Ovary (tissue), 7 donors: ENCODE measurements at regions not wholly inside any gene's neighbourhood (a gene's known extent, or its start where the extent isn't known, plus 50 kb on each side); places are given as distances from the start of the nearest gene placed in this dataset.

Experiments used
- DNase-seq, 5 donors: peaks; one replicate each; pipeline ENCODE4 v3.0.0-alpha.2; 2019 to 2020
- H3K27ac ChIP-seq, 2 donors: fragments of 200-600 bp; one replicate each; pipeline versions ENCODE4 v1.5.1 to v1.8.0; 2019 to 2022
- H3K27me3 ChIP-seq: fragments of 200-600 bp; one replicate; pipeline ENCODE4 v1.8.0; 2022
- H3K36me3 ChIP-seq: fragments of 200-600 bp; sonication (generic); one replicate; pipeline ENCODE4 v1.5.1; 2019
- H3K4me1 ChIP-seq: one replicate; pipeline ENCODE4 v1.8.1; 2013; ENCODE audit warnings: mild to moderate bottlenecking, moderate library complexity; ENCODE audit not compliant: insufficient read depth
- H3K4me3 ChIP-seq: fragments of 200-600 bp; sonication (generic); one replicate; pipeline ENCODE4 v1.5.1; 2017
- H3K9me3 ChIP-seq, 2 donors: fragments of 200-600 bp in 1 of 2; sonication (generic) in 1 of 2; one replicate each; pipeline versions ENCODE4 v1.5.1 to v1.8.1; 2013 to 2019; ENCODE audit warnings: mild to moderate bottlenecking in 1 of 2, moderate library complexity in 1 of 2
- EP300 ChIP-seq: sonication (generic); formaldehyde crosslinking; IDR thresholded peaks from one replicate; pipeline ENCODE4 v1.6.1; 2017; ENCODE audit warnings: antibody characterized with exemption
- POLR2A ChIP-seq: fragments of 450-650 bp; IDR thresholded peaks from one replicate; pipeline ENCODE4 v1.6.1; 2017; ENCODE audit warnings: antibody characterized with exemption, mild to moderate bottlenecking, moderate library complexity
- WGBS, 3 donors: extraction: QIAGEN DNeasy Blood & Tissue Kit in 1 of 3; methylation state at CpG; one replicate each; pipeline versions ENCODE4 v1.1.5 to v1.1.7; 2013 to 2017; 5-methylcytosine and 5-hydroxymethylcytosine counted together
- intact Hi-C, 4 donors: fragments of 100-400 bp; cut with DNase I; formaldehyde crosslinking; loops; one replicate each; pipeline versions ENCODE4 v1.11.0 to v1.15.1; 2022 to 2023
- TF ChIP-seq, protein P1 (sequence below), 3 donors: fragments of 450-650 bp in 2 of 3; fragments of 200-600 bp in 1 of 3; IDR thresholded peaks; one replicate each; pipeline versions ENCODE4 v1.5.1 to v1.8.0; 2016 to 2022; ENCODE audit warnings: antibody characterized with exemption in 3 of 3, mild to moderate bottlenecking in 1 of 3
- donor health status: DM: no; HTN: no; CAD: no; lungs with moderate emphysema.
- donor health status: DM: no; HTN: no; CAD: no.
- donor health status: Bipolar disorder and iron deficiency.
- donor health status: DM: no; HTN: no; CAD: no.
- donor health status: DM: yes; HTN: yes; CAD: no.

DNA sequence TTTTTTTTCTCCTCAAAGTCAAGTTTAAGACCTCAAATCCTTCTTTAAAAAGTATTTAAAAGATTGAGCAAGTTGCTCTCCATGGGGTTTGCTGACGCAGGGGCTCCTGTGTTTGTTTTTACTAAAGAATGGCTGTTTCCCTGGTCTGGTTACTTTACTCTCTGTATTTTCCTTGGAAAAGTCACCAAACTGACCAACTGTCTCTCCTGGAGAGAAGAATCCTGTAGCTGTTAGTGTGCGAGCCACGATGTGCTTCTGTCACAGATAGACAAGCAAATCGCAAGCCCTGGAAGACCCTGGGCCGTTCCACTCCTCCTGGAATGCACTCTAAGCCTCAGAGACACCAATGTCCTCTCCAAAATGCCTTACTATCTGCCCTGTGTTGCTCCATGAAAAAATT lies 212.1 kb downstream of the CHIC2 start:
- H3K27me3 ChIP-seq = no peaks in the 10 kb centered on the region
- DNase-seq = no peak
- no peak for TF ChIP-seq POLR2A
- TF ChIP-seq, protein P1, sequence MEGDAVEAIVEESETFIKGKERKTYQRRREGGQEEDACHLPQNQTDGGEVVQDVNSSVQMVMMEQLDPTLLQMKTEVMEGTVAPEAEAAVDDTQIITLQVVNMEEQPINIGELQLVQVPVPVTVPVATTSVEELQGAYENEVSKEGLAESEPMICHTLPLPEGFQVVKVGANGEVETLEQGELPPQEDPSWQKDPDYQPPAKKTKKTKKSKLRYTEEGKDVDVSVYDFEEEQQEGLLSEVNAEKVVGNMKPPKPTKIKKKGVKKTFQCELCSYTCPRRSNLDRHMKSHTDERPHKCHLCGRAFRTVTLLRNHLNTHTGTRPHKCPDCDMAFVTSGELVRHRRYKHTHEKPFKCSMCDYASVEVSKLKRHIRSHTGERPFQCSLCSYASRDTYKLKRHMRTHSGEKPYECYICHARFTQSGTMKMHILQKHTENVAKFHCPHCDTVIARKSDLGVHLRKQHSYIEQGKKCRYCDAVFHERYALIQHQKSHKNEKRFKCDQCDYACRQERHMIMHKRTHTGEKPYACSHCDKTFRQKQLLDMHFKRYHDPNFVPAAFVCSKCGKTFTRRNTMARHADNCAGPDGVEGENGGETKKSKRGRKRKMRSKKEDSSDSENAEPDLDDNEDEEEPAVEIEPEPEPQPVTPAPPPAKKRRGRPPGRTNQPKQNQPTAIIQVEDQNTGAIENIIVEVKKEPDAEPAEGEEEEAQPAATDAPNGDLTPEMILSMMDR (IDR thresholded peaks at IDR 0.05) = no peak
- TF ChIP-seq EP300 = no peak
- H3K9me3 ChIP-seq = no peaks in the 10 kb centered on the region
- no peaks in the 10 kb centered on the region for H3K4me1 ChIP-seq
- WGBS, 3 donors = 69 to 76% (median 76%) methylated on average over 5 of the region's 5 CpGs
- H3K27ac ChIP-seq = no peak overlapping the region
- H3K36me3 ChIP-seq = no peaks in the 10 kb centered on the region
- H3K4me3 ChIP-seq = no peak overlapping the region
- intact Hi-C loops = no loop called here

DNA sequence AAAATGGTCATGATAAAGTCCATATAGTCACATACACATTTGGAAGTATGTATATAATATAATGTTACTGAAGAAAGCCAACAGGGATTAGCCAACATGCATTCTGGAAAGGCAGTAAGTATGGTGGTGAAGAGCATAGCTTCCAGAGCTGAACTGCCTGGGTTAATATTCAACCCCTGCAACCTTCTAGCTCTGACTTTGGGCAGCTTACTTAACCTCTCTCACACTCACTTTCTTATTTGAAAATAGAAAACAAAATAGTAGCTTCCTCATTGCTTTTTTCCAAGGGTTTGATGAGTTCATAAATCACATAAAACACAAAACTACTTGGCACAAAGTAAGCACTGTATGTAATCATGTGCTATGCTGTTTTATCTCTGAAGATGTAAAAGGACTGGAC lies 216.4 kb downstream of the CHIC2 start:
- DNase-seq = no peak
- no peaks in the 10 kb centered on the region for H3K36me3 ChIP-seq
- no peaks in the 10 kb centered on the region for H3K27me3 ChIP-seq
- TF ChIP-seq EP300 (no peak), POLR2A (no peak)
- TF ChIP-seq, protein P1 (IDR thresholded peaks at IDR 0.05) = no peak
- intact Hi-C loops = no loop called here
- no peaks in the 10 kb centered on the region for H3K4me1 ChIP-seq
- no peak overlapping the region for H3K4me3 ChIP-seq
- no peaks in the 10 kb centered on the region for H3K9me3 ChIP-seq
- H3K27ac ChIP-seq = no peak overlapping the region

DNA sequence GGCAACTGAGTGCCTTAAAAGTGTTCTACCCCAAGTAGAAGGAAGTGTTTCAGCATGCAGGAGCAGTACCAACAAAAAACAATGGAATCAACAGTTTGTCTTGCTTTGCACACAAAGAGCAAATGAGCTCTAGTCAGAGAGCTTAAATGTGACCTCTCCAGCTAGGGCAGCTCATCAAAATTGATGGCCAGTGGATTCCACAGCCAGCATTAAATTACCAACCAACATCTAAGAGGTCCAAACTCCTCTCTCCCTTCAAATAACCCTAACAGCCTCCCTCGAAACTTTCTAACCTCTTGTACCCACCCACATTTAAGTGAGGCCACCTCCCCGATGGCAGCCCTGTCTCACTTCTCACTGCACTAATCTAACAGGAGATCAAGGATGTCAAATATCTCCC lies 219.9 kb downstream of the CHIC2 start:
- Histone ChIP-seq H3K4me1 (no peaks in the 10 kb centered on the region), H3K4me3 (no peak overlapping the region), H3K36me3 (no peaks in the 10 kb centered on the region), H3K27me3 (no peaks in the 10 kb centered on the region), H3K9me3 (no peaks in the 10 kb centered on the region), H3K27ac (no peak overlapping the region)
- 90 to 96% (median 92%) methylated on average over 2 of the region's 2 CpGs for WGBS, 3 donors
- DNase-seq = no peak
- intact Hi-C loops = no loop called here
- no peak for TF ChIP-seq POLR2A
- no peak for TF ChIP-seq EP300
- TF ChIP-seq, protein P1 (IDR thresholded peaks at IDR 0.05) = no peak

DNA sequence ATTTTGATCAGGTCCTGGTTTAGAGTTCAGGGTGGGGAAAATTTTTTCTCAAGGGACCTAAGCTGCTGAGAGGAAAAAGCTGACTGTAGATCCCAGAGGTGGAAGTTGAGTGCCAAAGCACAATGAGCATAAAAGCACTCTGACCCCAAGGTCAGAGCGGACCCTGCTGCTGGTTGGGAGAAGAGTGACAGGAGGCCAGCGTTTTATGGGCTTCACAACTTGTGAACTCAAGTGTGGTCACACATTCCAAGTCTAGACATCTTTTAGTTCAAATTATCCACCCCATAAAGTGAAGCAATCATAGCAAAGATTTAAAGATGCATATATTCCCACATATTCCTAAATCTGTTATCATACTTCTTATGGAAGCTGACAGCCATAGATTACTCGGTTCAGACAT lies 220.3 kb downstream of the CHIC2 start:
- no peak overlapping the region for H3K27ac ChIP-seq
- H3K4me3 ChIP-seq = no peak overlapping the region
- H3K36me3 ChIP-seq = no peaks in the 10 kb centered on the region
- no peaks in the 10 kb centered on the region for H3K9me3 ChIP-seq
- no peaks in the 10 kb centered on the region for H3K27me3 ChIP-seq
- intact Hi-C loops = no loop called here
- TF ChIP-seq, protein P1 (IDR thresholded peaks at IDR 0.05) = no peak
- TF ChIP-seq POLR2A (no peak), EP300 (no peak)
- 70 to 78% (median 74%) methylated on average over 3 of the region's 3 CpGs for WGBS, 3 donors
- no peak for DNase-seq
- H3K4me1 ChIP-seq = no peaks in the 10 kb centered on the region

DNA sequence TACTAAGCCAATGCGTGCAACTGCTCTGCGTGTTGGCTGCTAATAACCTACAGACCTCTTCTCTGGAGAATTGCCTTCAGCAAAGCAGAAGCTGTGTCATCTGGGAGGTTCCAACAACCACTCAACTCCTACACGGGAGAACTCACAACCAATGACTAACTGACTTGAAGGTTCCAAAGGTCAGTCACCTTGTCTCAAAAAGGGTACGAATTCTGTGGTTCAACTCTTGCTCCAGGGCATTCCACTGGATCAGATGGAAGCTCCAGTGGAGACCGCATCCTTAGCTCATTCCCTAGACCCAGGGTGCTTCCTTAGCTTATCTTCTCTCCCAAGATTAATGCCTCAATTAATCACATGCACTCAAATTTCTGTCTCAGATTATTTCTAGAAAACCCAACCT lies 222.7 kb downstream of the CHIC2 start:
- H3K4me3 ChIP-seq = no peak overlapping the region
- DNase-seq = no peak
- no peaks in the 10 kb centered on the region for H3K27me3 ChIP-seq
- no peak for TF ChIP-seq EP300
- TF ChIP-seq, protein P1 (IDR thresholded peaks at IDR 0.05) = no peak
- no peak for TF ChIP-seq POLR2A
- no peak overlapping the region for H3K27ac ChIP-seq
- intact Hi-C loops = no loop called here
- WGBS, 3 donors = 91 to 95% (median 92%) methylated on average over 5 of the region's 5 CpGs
- no peaks in the 10 kb centered on the region for H3K4me1 ChIP-seq
- no peaks in the 10 kb centered on the region for H3K9me3 ChIP-seq
- H3K36me3 ChIP-seq = no peaks in the 10 kb centered on the region
